Endothelial cell of umbilical vein (primary cell): ENCODE measurements at regions not wholly inside any gene's neighbourhood (a gene's known extent, or its start where the extent isn't known, plus 50 kb on each side); places are given as distances from the start of the nearest gene placed in this dataset.

ENCODE experiments used
- BruUV-seq: library from RNA; stranded (reverse); fragments of 400-500 nt; replicated peaks from 2 replicates; lab custom pipeline; 2021; lab: Mats Ljungman, UMichigan
- CTCF ChIA-PET: fragments of 300-600, 350-600 bp; sonication (Branson Sonifier 250); formaldehyde crosslinking; loops from one replicate; lab custom pipeline; 2021; ENCODE audit warnings: antibody characterized with exemption, inconsistent platforms; lab: Charles Lee
- POLR2A ChIA-PET: fragments of 300-600, 350-600 bp; sonication (Branson Sonifier 250); formaldehyde crosslinking; loops from one replicate; lab custom pipeline; 2021; ENCODE audit warnings: antibody characterized with exemption, inconsistent platforms; lab: Charles Lee
- DNase-seq: peaks from one replicate; pipeline ENCODE4 v3.0.0-alpha.2; 2011; ENCODE audit warnings: low read depth, low spot score
- FAIRE-seq: peaks from 2 replicates; lab custom pipeline; 2011; peaks lifted over from hg19 to GRCh38; lab: Jason Lieb, UNC
- H2AFZ ChIP-seq: 2 replicates; pipeline ENCODE4 v1.6.0; 2012; ENCODE audit warnings: low read depth, low read length, control low read depth, inconsistent platforms
- H3K27ac ChIP-seq: 2 replicates; pipeline ENCODE4 v1.5.1; 2011; ENCODE audit warnings: low read depth, mild to moderate bottlenecking, control low read depth, low read length, moderate library complexity; ENCODE audit not compliant: insufficient read depth
- H3K27me3 ChIP-seq, 2 experiments: 2 replicates each; pipeline versions ENCODE4 v1.6.0 to v1.6.1; 2011; ENCODE audit warnings: low read length in 2 of 2, mixed read lengths in 1 of 2; ENCODE audit not compliant: control insufficient read depth in 2 of 2, insufficient read depth in 2 of 2
- H3K36me3 ChIP-seq, 2 experiments: 2 replicates in 1 of 2; 3 replicates in 1 of 2; pipeline ENCODE4 v1.5.1; 2011; ENCODE audit warnings: low read length in 2 of 2, mild to moderate bottlenecking in 1 of 2, moderate library complexity in 1 of 2; ENCODE audit not compliant: control insufficient read depth in 2 of 2, insufficient read depth in 2 of 2; ENCODE audit errors: extremely low read depth in 1 of 2
- H3K4me1 ChIP-seq: 3 replicates; pipeline ENCODE4 v1.5.1; 2011; ENCODE audit warnings: mild to moderate bottlenecking, low read length; ENCODE audit not compliant: control insufficient read depth, insufficient read depth; ENCODE audit errors: extremely low read depth
- H3K4me2 ChIP-seq: 2 replicates; pipeline ENCODE4 v1.6.1; 2011; ENCODE audit warnings: low read length, control low read depth, mixed read lengths; ENCODE audit not compliant: insufficient read depth
- H3K4me3 ChIP-seq, 3 experiments: fragments of 200-600 bp in 1 of 3; sonication (generic), shearing (Covaris generic) in 1 of 3; replicated peaks in 1 of 3; 2 replicates each; pipeline ENCODE4 v1.5.1; 2011 to 2016; ENCODE audit warnings: control low read depth in 3 of 3, low read length in 3 of 3, mild to moderate bottlenecking in 2 of 3, inconsistent platforms in 1 of 3, low read depth in 1 of 3, moderate library complexity in 1 of 3; ENCODE audit not compliant: insufficient read depth in 1 of 3
- H3K79me2 ChIP-seq: 2 replicates; pipeline ENCODE4 v1.6.0; 2012; ENCODE audit warnings: low read length, inconsistent platforms; ENCODE audit not compliant: control insufficient read depth, insufficient read depth
- H3K9ac ChIP-seq: replicated peaks from 2 replicates; pipeline ENCODE3; 2011; ENCODE audit warnings: low read length, control low read depth; ENCODE audit not compliant: insufficient read depth; ENCODE audit errors: extremely low read depth
- H3K9me1 ChIP-seq: replicated peaks from 3 replicates; pipeline ENCODE4 v1.6.0; 2011; ENCODE audit warnings: mild to moderate bottlenecking, low read length; ENCODE audit not compliant: control insufficient read depth, insufficient read depth; ENCODE audit errors: extremely low read depth
- H3K9me3 ChIP-seq: replicated peaks from 2 replicates; pipeline ENCODE4 v1.5.1; 2012; ENCODE audit warnings: low read length, inconsistent platforms; ENCODE audit not compliant: control insufficient read depth, insufficient read depth
- H4K20me1 ChIP-seq: replicated peaks from 2 replicates; pipeline ENCODE3; 2011; ENCODE audit warnings: mild to moderate bottlenecking, low read length; ENCODE audit not compliant: control insufficient read depth, insufficient read depth; ENCODE audit errors: extremely low read depth
- EZH2 ChIP-seq: IDR thresholded peaks from 2 replicates; pipeline ENCODE4 v1.6.1; 2012; ENCODE audit warnings: borderline replicate concordance, low read depth, mild to moderate bottlenecking, moderate library complexity, low read length, inconsistent platforms; ENCODE audit not compliant: severe bottlenecking
- FOS ChIP-seq: IDR thresholded peaks from 2 replicates; pipeline ENCODE4 v1.6.1; 2011; ENCODE audit warnings: mild to moderate bottlenecking, low read length, moderate library complexity, borderline replicate concordance; ENCODE audit not compliant: insufficient read depth
- GATA2 ChIP-seq: IDR thresholded peaks from 2 replicates; pipeline ENCODE4 v1.7.0; 2011; ENCODE audit warnings: low read depth, mild to moderate bottlenecking, moderate library complexity, mixed read lengths, low read length; ENCODE audit not compliant: insufficient read length, insufficient read depth
- JUN ChIP-seq: IDR thresholded peaks from 2 replicates; pipeline ENCODE4 v1.6.1; 2011; ENCODE audit warnings: borderline replicate concordance, low read depth; ENCODE audit not compliant: insufficient read length, insufficient read depth
- MAX ChIP-seq: IDR thresholded peaks from 2 replicates; pipeline ENCODE4 v1.6.1; 2011; ENCODE audit not compliant: insufficient read depth, insufficient read length
- MYC ChIP-seq: IDR thresholded peaks from one replicate; pipeline ENCODE4 v1.6.1; 2011; ENCODE audit warnings: mild to moderate bottlenecking, low read depth, low read length
- POLR2A ChIP-seq: IDR thresholded peaks from 2 replicates; pipeline ENCODE4 v1.6.1; 2012; ENCODE audit warnings: low read depth, mild to moderate bottlenecking, control low read depth, low read length
- POLR2AphosphoS5 ChIP-seq: IDR thresholded peaks from 2 replicates; pipeline ENCODE4 v1.6.1; 2012; ENCODE audit warnings: low read depth, mild to moderate bottlenecking, control low read depth, low read length, moderate library complexity; ENCODE audit not compliant: insufficient read depth
- dilution Hi-C: fragments of 300-500 bp; cut with MboI; formaldehyde crosslinking; loops from one replicate; pipeline ENCODE4 v1.15.0; 2019; ENCODE audit warnings: low sequenced_read_pairs; ENCODE audit not compliant: extremely low pct_ligation_motif_present
- intact Hi-C: fragments of 100-400 bp; cut with micrococcal nuclease; formaldehyde crosslinking; loops from one replicate; pipeline ENCODE4 v1.10.0; 2022
- TF ChIP-seq, protein P1 (sequence below), 2 donors: IDR thresholded peaks; 1 replicate in 1 of 2; 2 replicates in 1 of 2; pipeline ENCODE4 v1.5.1; 2011; ENCODE audit warnings: low read length in 2 of 2, mild to moderate bottlenecking in 2 of 2, moderate library complexity in 2 of 2, control low read depth in 1 of 2, inconsistent platforms in 1 of 2, low read depth in 1 of 2; ENCODE audit not compliant: insufficient read depth in 1 of 2; ENCODE audit errors: extremely low read depth in 1 of 2

DNA sequence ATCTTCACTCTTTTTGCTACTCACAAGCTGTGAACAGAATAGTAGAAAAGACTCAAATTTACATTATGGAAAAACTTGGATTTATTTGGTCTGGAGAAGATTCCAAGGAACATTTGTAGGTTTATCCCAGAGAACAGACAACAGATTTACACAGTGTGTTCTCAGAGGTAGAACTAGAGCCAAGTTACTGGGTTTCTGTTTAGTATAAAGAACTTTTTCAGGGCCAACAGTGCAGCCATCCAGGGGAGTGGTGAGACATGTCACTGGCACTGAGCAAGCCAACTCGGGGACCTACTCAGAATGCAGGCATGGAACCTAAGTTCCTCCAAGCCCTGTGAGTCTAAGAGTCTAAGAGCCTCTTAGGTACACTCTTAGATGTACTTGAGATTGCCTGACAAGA is 142.6 kb downstream of the OMA1 start:
- Histone ChIP-seq H3K27me3 (peaks cover 0 to 2% of the 10 kb centered on the region in 2 experiments), H3K9me1 (no peaks in the 10 kb centered on the region), H4K20me1 (no peaks in the 10 kb centered on the region), H3K9me3 (no peaks in the 10 kb centered on the region), H3K79me2 (no peaks in the 10 kb centered on the region), H3K4me2 (no peak overlapping the region), H3K4me3 (no peak overlapping the region), H3K9ac (no peak overlapping the region), H2AFZ (no peak overlapping the region), H3K4me1 (no peaks in the 10 kb centered on the region), H3K27ac (no peak overlapping the region), H3K36me3 (no peaks in the 10 kb centered on the region)
- CTCF ChIA-PET: interaction anchor here (1.4 kb wide), 1 partner anchor 8 kb away, joined by 3 read pairs; no protein-coding TSS in a partner anchor
- POLR2A ChIA-PET: no interaction called here
- dilution Hi-C loops (no loop called here), intact Hi-C loops (no loop called here)
- FAIRE-seq (no peak), DNase-seq (no peak)
- BruUV-seq: no TSS peak
- TF ChIP-seq GATA2: no peak
- no peak for TF ChIP-seq FOS
- TF ChIP-seq EZH2: no peak
- no peak for TF ChIP-seq JUN
- no peak for TF ChIP-seq MAX
- no peak for TF ChIP-seq POLR2A
- no peak for TF ChIP-seq POLR2AphosphoS5

DNA sequence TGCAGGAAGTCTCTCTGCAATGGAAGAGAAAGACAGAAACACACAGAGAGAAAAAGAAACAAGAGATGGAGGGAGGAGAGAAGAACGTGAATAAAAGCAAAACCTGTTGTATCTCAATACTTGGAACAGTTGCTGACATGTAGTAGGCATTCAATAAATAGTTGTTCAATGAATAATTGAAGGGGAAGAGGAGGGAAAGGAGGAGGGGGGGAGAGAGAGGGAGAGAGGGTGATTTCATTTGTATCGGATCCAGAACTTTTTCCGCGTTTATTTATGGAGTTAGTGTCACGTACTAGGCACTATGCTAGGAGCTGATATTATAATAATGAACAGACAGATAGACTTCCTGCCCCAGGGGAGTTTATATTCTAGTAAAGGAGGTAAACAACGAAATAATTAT is 144.1 kb downstream of the OMA1 start:
- Histone ChIP-seq H3K4me3 (no peak overlapping the region), H3K4me1 (no peaks in the 10 kb centered on the region), H3K9me3 (no peaks in the 10 kb centered on the region), H3K4me2 (no peak overlapping the region), H3K36me3 (no peaks in the 10 kb centered on the region), H3K9ac (no peak overlapping the region), H3K79me2 (no peaks in the 10 kb centered on the region), H2AFZ (peak overlapping the region; percentile 23), H4K20me1 (no peaks in the 10 kb centered on the region), H3K27ac (no peak overlapping the region), H3K27me3 (peaks cover 0 to 2% of the 10 kb centered on the region in 2 experiments), H3K9me1 (no peaks in the 10 kb centered on the region)
- intact Hi-C loops (no loop called here), dilution Hi-C loops (no loop called here)
- DNase-seq (no peak), FAIRE-seq (no peak)
- ChIA-PET CTCF (interaction anchor here (0.9 kb wide), 1 partner anchor 30 kb away, joined by 3 read pairs; no protein-coding TSS in a partner anchor), POLR2A (no interaction called here)
- TF ChIP-seq POLR2AphosphoS5 (no peak), EZH2 (no peak), MAX (no peak), JUN (no peak), POLR2A (no peak), FOS (no peak), MYC (no peak), GATA2 (no peak)
- TF ChIP-seq, protein P1, sequence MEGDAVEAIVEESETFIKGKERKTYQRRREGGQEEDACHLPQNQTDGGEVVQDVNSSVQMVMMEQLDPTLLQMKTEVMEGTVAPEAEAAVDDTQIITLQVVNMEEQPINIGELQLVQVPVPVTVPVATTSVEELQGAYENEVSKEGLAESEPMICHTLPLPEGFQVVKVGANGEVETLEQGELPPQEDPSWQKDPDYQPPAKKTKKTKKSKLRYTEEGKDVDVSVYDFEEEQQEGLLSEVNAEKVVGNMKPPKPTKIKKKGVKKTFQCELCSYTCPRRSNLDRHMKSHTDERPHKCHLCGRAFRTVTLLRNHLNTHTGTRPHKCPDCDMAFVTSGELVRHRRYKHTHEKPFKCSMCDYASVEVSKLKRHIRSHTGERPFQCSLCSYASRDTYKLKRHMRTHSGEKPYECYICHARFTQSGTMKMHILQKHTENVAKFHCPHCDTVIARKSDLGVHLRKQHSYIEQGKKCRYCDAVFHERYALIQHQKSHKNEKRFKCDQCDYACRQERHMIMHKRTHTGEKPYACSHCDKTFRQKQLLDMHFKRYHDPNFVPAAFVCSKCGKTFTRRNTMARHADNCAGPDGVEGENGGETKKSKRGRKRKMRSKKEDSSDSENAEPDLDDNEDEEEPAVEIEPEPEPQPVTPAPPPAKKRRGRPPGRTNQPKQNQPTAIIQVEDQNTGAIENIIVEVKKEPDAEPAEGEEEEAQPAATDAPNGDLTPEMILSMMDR (IDR thresholded peaks at IDR 0.05; ENCODE audit: extremely low read depth in 1 of 2, insufficient read depth in 1 of 2, low read depth in 1 of 2, low read length in 2 of 2): no peak
- no TSS peak for BruUV-seq
